ENCODE measurements at regions not wholly inside any gene's neighbourhood (a gene's known extent, or its start where the extent isn't known, plus 50 kb on each side); places are given as distances from the start of the nearest gene placed in this dataset.

DNA sequence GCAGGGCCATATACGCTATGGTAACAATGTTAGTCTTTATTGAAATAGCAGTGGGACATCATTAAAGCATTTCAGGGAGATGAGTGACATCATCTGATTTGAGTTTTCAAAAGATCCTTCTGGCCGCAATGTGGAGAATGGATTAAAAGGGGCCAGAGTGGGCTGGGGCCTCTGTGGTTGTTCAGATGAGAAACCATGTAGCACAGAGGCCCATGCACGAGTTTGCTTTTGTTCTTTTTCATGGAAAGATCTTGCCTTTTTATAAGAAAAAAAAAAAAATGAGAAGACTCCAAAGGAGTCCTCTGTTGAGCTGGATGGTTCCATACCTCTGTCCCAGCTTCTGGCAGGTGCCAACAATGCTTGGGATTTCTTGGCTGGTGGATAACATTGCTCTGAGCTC, 173.5 kb upstream of the SPRY4 start:
- TF ChIP-seq, protein P1, sequence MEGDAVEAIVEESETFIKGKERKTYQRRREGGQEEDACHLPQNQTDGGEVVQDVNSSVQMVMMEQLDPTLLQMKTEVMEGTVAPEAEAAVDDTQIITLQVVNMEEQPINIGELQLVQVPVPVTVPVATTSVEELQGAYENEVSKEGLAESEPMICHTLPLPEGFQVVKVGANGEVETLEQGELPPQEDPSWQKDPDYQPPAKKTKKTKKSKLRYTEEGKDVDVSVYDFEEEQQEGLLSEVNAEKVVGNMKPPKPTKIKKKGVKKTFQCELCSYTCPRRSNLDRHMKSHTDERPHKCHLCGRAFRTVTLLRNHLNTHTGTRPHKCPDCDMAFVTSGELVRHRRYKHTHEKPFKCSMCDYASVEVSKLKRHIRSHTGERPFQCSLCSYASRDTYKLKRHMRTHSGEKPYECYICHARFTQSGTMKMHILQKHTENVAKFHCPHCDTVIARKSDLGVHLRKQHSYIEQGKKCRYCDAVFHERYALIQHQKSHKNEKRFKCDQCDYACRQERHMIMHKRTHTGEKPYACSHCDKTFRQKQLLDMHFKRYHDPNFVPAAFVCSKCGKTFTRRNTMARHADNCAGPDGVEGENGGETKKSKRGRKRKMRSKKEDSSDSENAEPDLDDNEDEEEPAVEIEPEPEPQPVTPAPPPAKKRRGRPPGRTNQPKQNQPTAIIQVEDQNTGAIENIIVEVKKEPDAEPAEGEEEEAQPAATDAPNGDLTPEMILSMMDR (IDR thresholded peaks at IDR 0.05; ENCODE audit: low read depth, low read length), result no peak
- no peak for TF ChIP-seq EZH2phosphoT487 (IDR thresholded peaks at IDR 0.05; ENCODE audit: low read depth)
